NK-92 (cell line): ENCODE measurements at regions not wholly inside any gene's neighbourhood (a gene's known extent, or its start where the extent isn't known, plus 50 kb on each side); places are given as distances from the start of the nearest gene placed in this dataset.

ENCODE experiments used
- DNase-seq: peaks from one replicate; lab custom pipeline; 2025; ENCODE audit not compliant: unreplicated experiment; lab: John Stamatoyannopoulos, UW

DNA sequence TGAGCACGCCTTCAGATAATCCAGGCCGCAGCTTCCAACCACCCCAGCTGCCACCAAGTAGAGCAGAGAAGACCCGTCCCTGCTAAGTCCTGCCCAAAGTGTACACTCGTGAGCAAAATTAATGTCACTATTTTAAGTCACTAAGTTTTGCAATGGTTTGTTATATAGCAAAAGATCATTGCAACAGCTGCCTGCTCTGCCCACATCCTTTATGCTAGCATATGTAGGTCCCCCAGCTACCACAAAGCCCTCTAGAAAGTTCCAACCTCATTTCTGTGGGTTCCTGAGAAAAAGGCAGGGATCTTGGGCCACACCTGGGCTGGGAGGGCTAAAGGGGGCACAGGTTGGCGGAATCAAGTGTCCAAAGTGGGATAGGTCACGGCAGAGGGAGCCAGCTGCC is 346.9 kb downstream of the BCOR start:
- DNase-seq: no peak

DNA sequence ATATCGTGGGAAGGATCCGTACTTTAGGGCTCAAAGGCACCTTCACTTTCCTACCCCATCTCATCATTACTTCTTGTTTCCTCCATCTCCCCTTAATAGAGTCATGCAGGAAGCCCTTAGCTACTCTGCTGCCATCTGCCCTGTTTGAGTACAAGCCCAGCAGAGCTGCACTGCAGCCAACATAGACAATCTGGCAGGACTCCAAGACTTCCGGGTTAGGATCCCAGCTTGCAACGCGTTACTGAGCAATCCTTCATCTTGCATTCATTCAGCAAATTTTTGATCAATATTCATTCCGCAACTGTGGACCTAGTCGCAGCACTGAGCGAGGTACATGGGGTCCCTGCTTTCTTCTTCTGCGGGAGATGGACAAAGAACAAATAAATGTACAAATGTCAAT is 344.9 kb downstream of the BCOR start:
- DNase-seq: no peak

DNA sequence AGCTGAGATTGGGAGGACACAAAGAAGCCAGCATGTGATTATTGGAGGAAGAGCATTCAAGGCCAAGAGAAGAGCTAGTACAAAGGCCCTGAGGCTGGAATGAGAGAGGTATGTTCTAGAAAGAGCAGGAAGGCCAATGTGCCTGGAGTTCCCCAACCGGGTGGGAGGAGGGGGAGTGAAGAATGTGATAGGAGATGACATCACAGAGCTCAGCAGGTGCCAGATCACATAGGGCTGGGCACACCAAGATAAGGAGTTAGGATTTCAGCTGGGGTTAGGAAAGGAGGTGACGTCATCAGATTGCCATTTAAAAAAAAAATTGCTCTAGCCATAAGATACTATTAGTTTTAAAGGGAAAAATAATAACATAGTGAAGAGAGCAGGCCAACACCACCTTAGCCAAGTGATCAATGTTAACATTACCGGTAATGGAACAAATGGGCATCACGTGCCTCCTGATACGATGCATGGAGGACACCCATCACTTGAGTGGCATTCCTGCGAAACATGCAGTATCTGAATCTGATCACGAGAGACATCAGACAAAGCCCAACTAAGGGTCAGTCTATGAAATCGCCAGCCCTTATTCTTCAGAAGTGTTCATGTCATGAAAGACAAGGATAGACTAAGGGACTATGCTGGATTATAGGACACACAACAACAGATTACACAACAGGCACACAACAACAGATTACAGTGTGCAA is 344.3 kb downstream of the BCOR start:
- no peak for DNase-seq

DNA sequence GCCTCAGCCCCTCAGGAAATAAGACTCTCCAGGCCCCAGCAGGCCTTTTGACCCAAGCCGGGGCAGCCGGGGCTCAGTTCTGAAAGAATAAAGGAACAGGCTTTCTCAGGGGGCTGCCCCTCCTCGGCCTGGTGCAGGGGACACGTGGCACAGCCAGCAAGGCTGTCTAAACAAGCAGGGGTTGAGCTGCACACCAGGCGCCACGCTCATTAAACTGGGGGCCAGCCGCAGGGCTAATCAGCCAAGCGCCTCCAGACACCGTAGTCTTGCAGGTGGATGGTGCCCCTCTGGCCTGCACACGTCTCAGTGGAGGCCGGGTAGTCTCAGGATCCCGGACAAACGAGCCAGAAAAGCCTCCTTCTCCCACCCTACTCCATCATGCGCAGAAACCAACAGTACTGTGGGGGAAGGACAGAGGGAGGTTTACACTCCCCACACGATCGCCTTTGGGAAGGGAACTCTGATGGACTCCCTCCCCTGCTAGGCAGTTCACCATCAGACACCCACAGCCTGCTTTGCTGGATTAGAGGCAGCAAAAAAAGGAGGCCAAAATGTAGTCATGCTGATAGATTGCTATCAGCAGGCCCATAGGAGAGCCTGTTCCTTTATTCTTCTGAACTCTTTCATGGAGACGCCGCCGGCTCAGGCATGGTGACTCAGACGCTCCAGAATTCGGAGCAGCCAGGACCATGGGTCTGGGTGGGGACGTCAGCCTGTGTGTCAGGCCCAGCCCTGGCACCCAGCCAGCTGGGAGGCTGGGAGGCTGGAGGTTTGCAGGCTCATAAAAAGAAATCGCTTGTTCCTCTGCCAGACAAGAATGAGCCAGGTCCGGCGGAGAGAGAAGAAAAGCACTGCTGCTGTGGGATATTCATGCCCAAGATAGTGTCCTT is 342.4 kb downstream of the BCOR start:
- DNase-seq: no peak

DNA sequence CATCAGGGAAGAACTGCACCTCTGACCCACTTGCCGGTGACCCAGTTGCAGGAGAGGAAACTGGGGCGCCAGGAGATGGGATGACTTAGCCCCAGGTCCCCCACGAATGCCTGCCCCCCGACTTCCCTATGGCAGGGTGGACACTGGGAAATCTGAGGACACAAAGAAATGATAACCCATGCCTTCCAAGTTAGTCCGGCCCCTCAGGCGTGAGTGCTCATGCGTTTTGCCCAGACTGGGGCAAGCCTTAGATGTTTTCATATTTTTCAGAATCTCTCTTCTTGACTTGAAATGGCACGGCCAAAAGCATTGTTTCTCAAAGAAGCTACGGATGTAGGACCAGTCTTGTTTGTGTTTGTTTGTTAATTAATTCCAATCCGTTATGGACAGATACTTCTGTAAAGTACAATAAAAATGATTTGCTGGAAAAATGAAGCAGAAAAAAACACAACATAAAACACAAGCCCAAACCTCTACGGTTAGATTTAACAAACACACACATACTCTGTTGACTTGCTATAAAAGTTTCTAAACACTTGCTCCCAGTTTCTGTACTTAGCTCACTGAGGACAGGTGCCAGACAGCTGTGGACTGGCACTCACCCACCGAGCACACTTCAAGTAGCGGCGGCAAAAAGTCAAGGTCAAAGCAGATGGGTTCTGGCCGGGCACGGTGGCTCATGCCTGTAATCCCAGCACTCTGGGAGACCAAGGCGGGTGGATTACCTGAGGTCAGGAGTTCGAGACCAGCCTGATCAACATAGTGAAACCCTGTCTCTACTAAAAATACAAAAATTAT is 341.5 kb downstream of the BCOR start:
- no peak for DNase-seq

DNA sequence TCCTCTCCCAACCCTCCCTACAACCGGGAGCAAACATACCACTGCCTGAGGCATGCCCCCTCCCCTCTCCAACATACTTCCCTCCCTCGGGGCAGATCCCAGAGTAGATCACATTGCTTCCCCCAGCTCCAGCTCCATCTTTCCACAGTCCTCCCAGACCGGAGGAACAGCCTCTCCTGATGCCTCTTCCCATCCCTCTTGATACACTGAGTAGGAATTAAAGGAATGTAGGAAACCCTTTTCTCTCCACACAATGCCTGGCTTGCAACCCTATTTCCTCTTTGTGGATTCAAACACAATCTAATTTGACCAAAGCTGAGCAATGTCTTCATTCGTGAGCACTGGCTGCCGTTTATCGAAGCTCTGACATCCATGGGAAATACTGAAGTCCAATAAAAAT is 339.8 kb downstream of the BCOR start:
- DNase-seq: no peak

DNA sequence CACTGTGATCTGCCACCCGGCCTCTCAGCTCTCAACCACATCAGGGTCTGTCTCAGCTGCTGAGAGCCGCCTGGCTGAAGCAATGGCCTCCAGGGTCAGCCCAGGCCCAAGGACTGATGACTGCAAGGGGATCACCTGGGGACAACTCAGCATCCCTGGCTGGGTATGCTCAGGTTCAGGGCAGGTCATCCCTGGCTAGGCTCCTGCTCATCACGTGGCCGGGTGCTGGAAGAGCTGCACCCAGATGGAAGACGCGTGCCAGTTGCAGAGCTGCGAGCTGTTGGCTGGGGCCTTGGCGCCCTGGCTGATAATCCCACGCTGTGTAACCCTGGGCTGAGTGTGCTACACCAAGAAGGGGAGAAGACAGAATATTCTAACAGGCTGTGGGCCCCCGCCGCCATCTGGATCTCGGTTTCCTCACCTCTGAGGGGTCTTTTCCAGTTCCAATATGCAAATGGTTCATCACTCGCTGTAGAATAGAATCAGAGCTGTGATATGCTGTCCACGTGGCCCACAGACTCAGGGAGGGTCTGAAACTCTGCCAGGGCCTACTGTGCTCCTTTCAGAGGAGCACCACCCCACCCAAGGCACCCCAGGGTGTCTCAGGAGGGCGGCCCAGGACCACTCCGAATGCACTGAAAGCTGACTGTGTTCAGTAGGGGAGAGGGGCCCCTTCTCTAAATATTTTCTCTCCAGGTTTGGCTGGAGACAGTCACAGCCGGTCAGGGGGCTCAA is 338.8 kb downstream of the BCOR start:
- no peak for DNase-seq

DNA sequence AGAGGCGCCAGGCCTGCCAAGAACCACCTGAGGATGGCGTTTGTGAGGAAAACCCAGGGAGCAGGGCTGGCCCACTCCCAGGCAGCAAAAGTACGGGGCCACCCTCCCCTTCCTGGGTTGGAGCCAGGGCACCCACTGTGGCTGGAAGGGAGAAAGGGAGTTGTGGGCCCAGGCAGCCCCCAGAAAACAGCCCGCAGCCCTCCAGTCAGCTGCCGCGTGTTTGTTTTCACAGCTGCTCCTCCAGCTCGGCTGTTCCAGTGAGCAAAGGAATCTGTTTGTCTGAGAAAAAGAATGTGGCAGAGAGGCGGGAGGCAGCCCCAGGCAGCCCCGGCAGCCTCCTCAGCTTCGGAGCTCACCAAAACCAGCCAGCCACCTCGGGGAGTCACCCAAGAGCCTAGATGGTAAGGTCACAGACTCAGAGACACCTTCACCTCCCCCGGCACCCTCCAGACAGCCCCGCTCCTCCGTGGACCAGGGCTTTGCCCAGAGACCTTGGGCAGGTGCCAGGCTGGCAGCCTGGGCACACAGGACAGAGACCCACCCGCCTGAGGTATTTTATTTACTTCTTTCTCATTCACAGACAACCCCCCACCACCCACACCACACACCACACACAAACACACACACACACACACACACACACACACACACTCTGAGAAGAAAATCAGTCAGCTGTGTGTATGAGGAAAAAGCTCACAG is 338.1 kb downstream of the BCOR start:
- DNase-seq: no peak

DNA sequence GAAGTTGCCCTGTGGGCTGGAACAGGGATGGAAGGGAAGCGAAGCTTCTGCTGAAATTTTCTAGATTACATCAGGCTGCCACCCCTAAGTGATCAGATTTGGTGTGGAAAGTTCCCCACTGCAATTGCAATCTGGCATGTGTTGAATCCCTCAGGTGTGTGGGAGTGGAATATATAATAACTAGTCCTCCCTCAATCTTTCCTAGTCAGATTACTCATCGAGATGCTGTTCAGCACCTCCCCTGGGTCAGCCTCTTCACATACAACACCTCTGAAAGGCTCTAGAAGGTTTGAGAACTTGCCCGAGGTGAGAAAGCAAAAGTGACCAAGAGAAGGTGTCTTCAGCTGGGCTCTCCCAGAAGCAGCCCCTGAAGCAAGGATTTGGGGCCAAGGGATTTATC is 336.8 kb downstream of the BCOR start:
- DNase-seq: no peak

DNA sequence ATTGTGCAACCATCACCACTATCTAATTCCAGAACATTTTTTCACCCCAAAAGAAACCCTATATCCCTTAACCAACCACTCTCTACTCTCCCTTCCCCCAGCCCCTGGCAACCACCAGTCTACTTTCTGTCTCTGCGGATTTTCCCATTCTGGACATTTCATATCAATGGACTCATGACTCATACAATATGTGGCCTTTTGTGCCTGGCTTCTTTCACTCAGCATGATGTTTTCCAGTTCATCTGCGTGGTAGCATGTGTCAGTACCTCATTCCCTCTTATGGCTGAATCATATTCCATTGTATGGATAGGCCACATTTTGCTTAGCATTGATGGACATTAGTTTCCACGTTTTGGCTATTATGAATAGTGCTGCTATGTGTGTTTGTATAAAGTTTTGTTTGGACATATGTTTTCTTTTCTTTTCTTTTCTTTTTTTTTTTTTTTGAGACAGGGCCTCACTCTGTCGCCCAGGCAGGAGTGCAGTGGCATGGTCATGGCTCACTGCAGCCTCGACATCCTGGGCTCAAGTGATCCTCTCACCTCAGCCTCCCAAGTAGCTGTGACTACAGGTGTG is 335.4 kb downstream of the BCOR start:
- DNase-seq: no peak

DNA sequence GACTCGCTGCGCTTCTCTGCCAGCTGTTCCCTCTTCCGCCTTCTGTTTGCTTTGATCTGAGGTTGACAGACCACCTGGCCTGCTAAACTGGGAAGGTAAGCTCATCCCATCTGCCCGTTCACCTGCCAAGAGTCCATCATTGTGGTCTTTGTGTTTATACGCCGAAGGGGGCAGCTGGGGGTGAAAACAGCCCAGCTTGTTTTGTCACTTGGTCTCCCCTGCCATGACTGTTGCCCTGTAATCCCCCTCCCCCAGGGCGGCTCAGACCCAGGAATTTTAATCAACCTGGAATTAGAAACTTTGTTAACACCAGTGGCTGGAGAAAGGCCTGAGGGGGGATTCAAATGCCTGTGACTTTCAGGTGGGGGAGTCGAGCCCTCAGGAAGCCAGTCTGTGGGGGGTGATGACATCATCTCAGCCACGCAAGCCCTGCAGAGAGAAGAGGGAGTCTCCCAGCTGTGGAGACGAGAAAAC is 333.3 kb downstream of the BCOR start:
- no peak for DNase-seq

DNA sequence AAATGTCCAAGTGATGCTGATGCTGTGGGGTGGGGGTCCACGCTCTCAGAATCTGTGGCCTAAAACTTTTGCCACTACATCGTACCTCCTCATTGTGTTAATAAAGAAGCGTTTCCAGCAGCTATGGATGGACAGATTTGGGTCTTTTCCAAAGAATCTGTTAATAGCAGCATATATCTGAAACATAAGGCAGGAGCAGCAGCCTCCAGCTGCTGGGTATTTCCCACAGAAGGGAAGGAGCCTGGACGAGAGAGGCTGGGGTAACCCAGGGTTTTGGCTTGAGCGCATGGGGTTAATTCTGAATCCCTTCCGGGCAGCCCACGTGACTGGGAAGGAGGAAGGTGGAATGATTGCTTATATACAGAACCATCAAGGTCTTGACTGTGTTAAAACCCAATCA is 332.4 kb downstream of the BCOR start:
- no peak for DNase-seq

DNA sequence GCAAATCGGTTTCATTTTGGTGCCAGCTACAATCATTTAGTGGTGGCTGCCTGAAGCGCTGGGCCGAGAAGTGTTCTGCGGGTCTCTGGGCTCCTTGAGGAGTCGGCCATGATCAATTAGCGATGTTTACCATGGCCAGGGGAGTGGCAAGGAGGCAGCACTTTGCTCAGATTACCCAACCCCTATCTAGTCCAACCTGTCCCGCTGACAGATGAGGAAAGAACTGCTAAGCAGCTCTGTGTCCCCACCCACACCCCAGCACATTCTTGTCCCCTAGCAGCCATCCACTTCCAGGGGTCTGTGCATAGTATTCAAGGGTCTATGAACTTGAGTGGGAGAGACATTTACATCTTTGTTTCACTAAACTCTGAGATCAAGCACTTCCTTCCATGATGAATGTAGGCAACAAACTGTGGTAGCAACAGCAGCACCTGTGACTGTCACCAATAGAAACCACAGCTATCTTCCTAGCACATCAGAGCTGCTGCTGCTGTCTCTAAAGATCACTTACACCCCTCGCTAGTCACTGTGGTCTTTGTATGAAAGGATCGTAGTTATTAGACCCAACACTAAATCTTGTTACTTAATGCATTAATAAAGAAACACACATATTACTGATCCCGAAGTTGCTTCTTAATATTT is 331.6 kb downstream of the BCOR start:
- no peak for DNase-seq

DNA sequence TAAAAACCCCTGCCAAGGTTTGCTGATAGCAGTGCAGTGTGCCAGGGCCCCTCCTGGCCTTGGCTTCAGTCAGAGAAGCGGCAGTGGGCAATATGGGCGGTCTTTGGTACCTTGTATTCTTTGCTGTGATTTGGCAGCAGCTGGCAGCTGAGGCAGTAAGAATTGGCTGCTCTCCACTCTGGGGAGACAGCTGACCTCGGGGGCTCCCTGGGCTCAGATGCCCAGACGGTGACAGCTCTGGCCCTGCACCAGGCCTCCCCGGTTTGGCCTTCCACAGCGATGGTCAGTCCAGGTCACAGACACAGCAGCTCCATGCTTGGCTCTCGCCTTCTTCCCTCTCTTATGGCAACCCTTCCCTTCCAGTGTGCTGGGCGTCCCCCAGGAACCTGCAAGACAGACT is 330.9 kb downstream of the BCOR start:
- no peak for DNase-seq

DNA sequence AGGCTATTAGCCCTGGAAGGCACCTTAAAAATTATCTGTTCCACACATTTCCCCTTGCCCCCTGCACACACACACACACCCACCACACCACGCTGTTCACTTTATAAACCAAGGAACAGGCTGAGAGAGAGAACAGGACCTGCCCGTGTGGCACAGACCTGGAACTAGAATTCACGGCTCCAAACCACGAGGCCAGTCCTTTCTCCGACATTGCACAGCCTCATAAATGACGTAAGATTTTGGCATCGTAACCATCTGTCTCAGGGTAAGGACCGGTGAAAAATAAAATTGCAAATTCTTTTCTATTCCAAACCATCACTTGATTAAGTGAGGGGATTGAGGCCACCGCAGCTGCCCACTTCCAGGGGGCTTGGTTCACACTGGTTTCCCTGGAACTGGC is 330.3 kb downstream of the BCOR start:
- no peak for DNase-seq

DNA sequence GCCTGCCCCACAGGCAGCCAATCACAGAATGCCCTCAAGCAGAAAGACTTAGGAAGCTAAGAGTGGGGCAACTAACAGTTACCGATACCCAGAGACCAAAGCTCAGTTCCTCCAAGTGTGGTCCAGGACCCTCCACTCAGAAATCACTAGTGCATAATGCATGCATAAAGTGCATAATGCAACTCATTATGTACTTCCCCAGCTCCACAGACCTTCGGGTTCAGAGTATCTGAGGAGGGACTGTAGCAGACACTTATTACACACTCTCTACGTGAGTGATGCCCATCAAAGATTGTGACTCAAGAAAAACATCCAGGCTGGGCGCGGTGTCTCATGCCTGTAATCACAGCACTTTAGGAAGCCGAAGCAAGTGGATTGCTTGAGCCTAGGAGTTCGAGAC is 328.0 kb downstream of the BCOR start:
- no peak for DNase-seq

DNA sequence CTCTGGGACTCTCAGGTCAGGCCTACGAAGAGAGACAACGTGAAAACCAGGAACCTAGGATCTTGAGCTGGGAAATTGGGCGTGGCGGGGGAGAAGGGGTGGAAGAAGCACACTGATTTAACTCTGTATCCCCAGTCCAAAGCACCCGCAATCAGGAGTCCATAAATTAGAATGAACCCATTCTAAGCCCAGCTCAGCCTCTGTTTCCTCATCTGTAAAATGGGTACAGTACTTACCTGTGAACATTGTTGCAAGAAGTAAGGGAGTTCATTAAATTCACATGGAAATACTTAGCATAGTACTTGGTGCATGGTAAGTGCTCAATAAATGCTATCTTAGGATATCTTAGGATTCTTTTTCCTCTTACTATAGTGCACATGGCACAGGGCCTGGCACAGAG is 326.7 kb downstream of the BCOR start:
- no peak for DNase-seq

DNA sequence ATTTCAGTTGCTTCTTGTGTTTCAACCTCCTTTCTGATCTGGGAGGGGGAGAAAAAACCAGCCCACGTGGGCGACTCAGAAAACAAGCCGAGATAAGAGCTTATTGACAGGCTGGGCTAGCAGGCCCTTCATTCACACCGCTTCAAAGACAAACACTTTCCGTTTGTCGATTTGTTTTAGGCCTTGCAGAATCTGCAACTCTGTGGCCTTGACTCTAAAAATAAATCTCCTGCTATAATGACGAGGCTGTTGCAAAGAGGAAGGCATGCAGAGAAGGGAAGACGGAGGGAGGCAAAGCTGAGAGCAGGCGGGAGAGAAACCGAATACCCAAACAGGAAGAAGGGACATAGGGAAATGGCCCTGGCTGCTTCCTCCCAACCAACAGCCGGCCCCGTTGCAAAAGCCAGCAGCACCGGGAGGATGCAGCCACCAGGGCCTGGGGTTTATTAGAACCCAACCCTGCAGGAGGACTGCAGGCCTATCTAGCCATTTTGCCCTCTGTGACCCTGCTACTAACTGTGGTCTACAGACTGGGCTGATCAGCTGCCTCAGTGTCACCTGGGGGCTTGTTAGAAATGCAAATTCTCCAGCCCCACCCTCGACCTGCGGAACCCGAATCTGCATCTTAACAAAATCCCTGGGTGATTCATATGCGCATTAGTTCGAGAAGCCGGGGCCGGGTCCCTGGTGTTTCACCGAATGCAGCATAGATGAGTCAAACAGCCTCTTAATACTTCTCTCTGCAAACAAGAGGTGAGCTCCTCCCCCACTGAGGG is 325.5 kb downstream of the BCOR start:
- no peak for DNase-seq

DNA sequence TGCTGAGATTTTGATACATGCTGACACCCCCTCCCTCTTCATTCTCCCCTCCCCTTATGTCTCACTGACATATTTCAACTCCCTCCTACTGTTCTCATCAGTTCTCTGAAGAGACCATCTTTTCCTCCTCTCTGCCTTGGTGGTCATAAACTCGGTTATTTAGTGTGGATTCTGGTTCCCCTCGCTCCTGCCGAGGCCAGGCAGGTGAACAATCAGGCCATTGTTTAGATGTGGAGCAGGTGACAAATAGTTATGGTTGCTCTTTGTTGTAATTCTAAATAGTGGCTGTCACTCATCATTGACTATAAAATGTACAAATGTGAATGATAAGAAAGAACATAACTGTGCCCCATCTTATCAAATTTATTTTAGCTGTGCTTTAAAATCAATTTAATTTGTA is 324.6 kb downstream of the BCOR start:
- no peak for DNase-seq
